Heart left ventricle (tissue), 16 donors: ENCODE measurements at regions not wholly inside any gene's neighbourhood (a gene's known extent, or its start where the extent isn't known, plus 50 kb on each side); places are given as distances from the start of the nearest gene placed in this dataset.

Experiments
- ATAC-seq, 4 donors: fragments of 200-7000 bp; cut with Tn5 transposase; one replicate each; pipeline ENCODE4 v1.9.1; 2020 to 2022; ENCODE audit warnings: moderate library complexity in 4 of 4, mild to moderate bottlenecking in 3 of 4, moderate number of reproducible peaks in 1 of 4
- DNase-seq, 5 donors: peaks; one replicate each; pipeline ENCODE4 v3.0.0-alpha.2; 2020
- H3K27ac ChIP-seq, 12 donors: fragments of 200-600 bp; sonication (generic) in 4 of 12; one replicate each; pipeline versions ENCODE4 v1.5.0 to v1.8.0; 2016 to 2022; ENCODE audit warnings: mild to moderate bottlenecking in 2 of 12
- H3K27me3 ChIP-seq, 9 donors: fragments of 200-600 bp; sonication (generic) in 2 of 9; one replicate each; pipeline versions ENCODE4 v1.5.1 to v1.8.0; 2016 to 2022; ENCODE audit warnings: mild to moderate bottlenecking in 3 of 9
- H3K36me3 ChIP-seq, 9 donors: fragments of 200-600 bp; sonication (generic) in 2 of 9; one replicate each; pipeline versions ENCODE4 v1.5.0 to v1.8.0; 2018 to 2022; ENCODE audit warnings: mild to moderate bottlenecking in 2 of 9
- H3K4me1 ChIP-seq, 12 donors: fragments of 200-600 bp; sonication (generic) in 4 of 12; one replicate each; pipeline versions ENCODE4 v1.5.0 to v1.8.0; 2016 to 2022; ENCODE audit warnings: mild to moderate bottlenecking in 3 of 12
- H3K4me3 ChIP-seq, 12 donors: fragments of 200-600 bp; sonication (generic) in 4 of 12; one replicate each; pipeline versions ENCODE4 v1.5.0 to v1.8.0; 2017 to 2022; ENCODE audit warnings: mild to moderate bottlenecking in 9 of 12, moderate library complexity in 4 of 12
- H3K9me3 ChIP-seq, 12 donors: fragments of 200-600 bp; sonication (generic) in 4 of 12; one replicate each; pipeline versions ENCODE4 v1.5.0 to v1.8.0; 2016 to 2022; ENCODE audit warnings: mild to moderate bottlenecking in 1 of 12
- POLR2A ChIP-seq, 2 donors: fragments of 450-650 bp; IDR thresholded peaks; one replicate each; pipeline ENCODE4 v1.6.1; 2017; ENCODE audit warnings: antibody characterized with exemption in 2 of 2, mild to moderate bottlenecking in 2 of 2, moderate library complexity in 2 of 2
- WGBS, 4 donors: extraction: QIAGEN DNeasy Blood & Tissue Kit in 2 of 4; methylation state at CpG; one replicate each; pipeline versions ENCODE4 v1.1.5 to v1.1.7; 2013 to 2018; 5-methylcytosine and 5-hydroxymethylcytosine counted together
- intact Hi-C, 10 donors: fragments of 100-400 bp; cut with DNase I; formaldehyde crosslinking; loops; one replicate each; pipeline versions ENCODE4 v1.11.1 to v1.14.2; 2022
- TF ChIP-seq, protein P1 (sequence below), 12 donors: fragments of 200-600 bp; sonication (generic) in 4 of 12; IDR thresholded peaks; one replicate each; pipeline versions ENCODE4 v1.5.0 to v1.8.0; 2018 to 2022; ENCODE audit warnings: antibody characterized with exemption in 12 of 12, mild to moderate bottlenecking in 5 of 12
- donor health status: ischemic (EF 13 %, LVEDD 7.1; RV severe dilation, severe dysfunction).
- donor health status: healthy with polysubstance abuse.
- donor health status: DM: no; HTN: yes; CAD: no.
- donor health status: DM: no; HTN: no; CAD: no.
- donor health status: ischemic (EF 25% LVEDD 6.9; RV normal size, moderate dysfunction).
- donor health status: ischemic (EF 25% LVEDD 5.7; RV mildly dilated, moderate dysfunction).
- donor health status: healthy.
- donor health status: DM: yes; HTN: yes; CAD: no.
- donor health status: ischemic (EF 35%, LVEDD 5.7; RV mildly dilated, moderate dysfunction).
- donor health status: nonischemic (EF 11% LVEDD 7.7; RV severe dilation, severe dysfunction).
- donor health status: DM: yes; HTN: yes; CAD: no.
- donor health status: PGD.
- donor health status: ischemic (EF 29% LVEDD 5.4; RV normal size, mild dysfunction).
- donor health status: nonischemic (EF 23%, LVEDD 6.1; RV moderate dilation, normal function).

DNA sequence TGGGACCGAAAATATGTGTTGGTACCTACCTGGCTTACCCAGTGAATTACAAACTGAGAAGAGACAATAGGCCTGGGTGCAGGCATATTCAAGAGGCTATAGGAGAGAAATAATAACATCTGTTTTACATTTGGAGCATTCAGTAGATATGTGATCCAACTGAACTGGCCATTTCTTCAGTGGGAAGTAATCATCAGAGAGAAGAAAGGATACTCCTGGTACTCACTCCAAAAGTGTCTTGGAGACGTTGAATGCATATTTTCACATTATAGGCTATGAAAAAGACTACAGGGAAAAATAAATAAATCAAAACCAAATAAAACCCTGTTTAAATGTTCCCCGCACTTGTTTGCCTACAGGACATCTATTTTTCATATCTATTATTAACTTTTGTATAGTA lies 1680.3 kb downstream of the REEP3 start:
- Histone ChIP-seq H3K4me1 (no peaks in the 10 kb centered on the region), H3K27ac (no peak overlapping the region), H3K36me3 (no peaks in the 10 kb centered on the region), H3K9me3 (no peaks in the 10 kb centered on the region), H3K4me3 (no peak overlapping the region), H3K27me3 (no peaks in the 10 kb centered on the region)
- TF ChIP-seq, protein P1, sequence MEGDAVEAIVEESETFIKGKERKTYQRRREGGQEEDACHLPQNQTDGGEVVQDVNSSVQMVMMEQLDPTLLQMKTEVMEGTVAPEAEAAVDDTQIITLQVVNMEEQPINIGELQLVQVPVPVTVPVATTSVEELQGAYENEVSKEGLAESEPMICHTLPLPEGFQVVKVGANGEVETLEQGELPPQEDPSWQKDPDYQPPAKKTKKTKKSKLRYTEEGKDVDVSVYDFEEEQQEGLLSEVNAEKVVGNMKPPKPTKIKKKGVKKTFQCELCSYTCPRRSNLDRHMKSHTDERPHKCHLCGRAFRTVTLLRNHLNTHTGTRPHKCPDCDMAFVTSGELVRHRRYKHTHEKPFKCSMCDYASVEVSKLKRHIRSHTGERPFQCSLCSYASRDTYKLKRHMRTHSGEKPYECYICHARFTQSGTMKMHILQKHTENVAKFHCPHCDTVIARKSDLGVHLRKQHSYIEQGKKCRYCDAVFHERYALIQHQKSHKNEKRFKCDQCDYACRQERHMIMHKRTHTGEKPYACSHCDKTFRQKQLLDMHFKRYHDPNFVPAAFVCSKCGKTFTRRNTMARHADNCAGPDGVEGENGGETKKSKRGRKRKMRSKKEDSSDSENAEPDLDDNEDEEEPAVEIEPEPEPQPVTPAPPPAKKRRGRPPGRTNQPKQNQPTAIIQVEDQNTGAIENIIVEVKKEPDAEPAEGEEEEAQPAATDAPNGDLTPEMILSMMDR (IDR thresholded peaks at IDR 0.05), result no peak
- no peak for TF ChIP-seq POLR2A (IDR thresholded peaks at IDR 0.05)
- ATAC-seq (no peak), DNase-seq (no peak)
- WGBS, 4 donors, result 84 to 90% (median 87%) methylated on average over 3 of the region's 3 CpGs
- intact Hi-C loops, result no loop called here

DNA sequence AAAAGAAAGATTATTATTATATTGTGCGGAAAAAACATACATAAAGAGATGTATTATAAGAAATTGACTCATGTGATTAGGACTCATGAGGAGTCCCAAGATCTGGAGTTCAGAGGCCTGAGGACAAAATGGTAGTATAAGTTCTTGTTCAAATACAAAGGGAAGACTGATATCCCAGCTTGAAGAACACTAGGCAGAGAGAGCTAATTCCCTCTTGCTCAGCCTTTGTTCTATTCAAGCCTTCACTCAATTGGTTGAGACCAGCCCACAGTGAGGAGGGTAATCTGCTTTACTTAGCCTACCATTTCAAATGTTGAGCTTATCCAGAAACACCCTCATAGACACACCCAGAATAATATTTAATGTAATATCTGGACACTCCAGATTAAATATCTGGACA lies 1683.8 kb downstream of the REEP3 start:
- Histone ChIP-seq H3K36me3 (no peaks in the 10 kb centered on the region), H3K4me3 (no peak overlapping the region), H3K27ac (no peak overlapping the region), H3K27me3 (no peaks in the 10 kb centered on the region), H3K9me3 (no peaks in the 10 kb centered on the region), H3K4me1 (no peaks in the 10 kb centered on the region)
- intact Hi-C loops, result no loop called here
- 91 to 98% (median 96%) methylated on average over 1 of the region's 1 CpG for WGBS, 4 donors
- no peak for TF ChIP-seq POLR2A (IDR thresholded peaks at IDR 0.05)
- TF ChIP-seq, protein P1 (IDR thresholded peaks at IDR 0.05), result no peak
- DNase-seq (no peak), ATAC-seq (no peak)

DNA sequence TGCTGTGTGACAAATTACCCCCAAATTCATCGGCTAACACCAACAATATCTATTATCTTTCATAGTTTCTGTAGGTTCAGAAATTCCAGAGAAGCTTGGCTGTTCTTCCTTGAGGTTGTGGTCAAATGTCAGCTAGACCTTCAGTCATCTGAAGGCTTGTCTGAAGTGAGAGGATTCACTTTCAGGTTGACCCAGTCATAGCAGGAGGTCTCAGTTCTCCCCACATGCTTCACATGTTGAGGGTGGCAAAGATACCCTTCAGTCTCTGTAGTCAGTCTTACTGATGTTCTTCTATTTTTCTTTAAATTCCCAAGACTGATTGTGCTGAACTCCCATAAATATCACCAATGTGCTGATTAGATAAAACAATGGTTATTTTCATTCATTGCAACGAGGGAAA lies 1692.0 kb downstream of the REEP3 start:
- no peaks in the 10 kb centered on the region for H3K9me3 ChIP-seq
- H3K36me3 ChIP-seq, result no peaks in the 10 kb centered on the region
- H3K4me1 ChIP-seq, result no peaks in the 10 kb centered on the region
- TF ChIP-seq, protein P1 (IDR thresholded peaks at IDR 0.05), result no peak
- TF ChIP-seq POLR2A (IDR thresholded peaks at IDR 0.05), result no peak
- 60 to 78% (median 71%) methylated on average over 2 of the region's 2 CpGs for WGBS, 4 donors
- DNase-seq (no peak), ATAC-seq (no peak)
- no peak overlapping the region for H3K4me3 ChIP-seq
- intact Hi-C loops, result no loop called here
- no peak overlapping the region for H3K27ac ChIP-seq
- no peaks in the 10 kb centered on the region for H3K27me3 ChIP-seq

DNA sequence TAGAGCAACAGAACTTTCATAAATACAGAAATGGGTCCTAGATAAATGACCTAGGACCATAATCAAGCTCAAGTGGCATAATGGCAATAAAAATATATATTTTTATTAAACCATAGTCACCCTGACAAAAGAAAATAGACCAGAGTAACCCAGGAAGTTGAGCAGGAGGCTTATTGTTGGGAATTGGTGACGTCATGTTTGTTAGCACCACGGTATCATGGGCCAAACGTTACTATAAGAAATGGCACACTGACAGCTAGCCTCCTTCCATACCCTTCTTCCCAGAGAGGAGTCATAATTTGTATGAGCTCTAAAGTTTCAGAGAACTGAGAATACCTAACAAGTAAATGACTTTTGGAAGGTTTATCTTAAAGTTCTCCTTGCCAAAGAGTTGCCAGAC lies 1698.2 kb downstream of the REEP3 start:
- H3K9me3 ChIP-seq, result no peaks in the 10 kb centered on the region
- no peak overlapping the region for H3K4me3 ChIP-seq
- DNase-seq, result no peak
- H3K27me3 ChIP-seq, result no peaks in the 10 kb centered on the region
- ATAC-seq, result no peak
- WGBS, 4 donors, result 69 to 87% (median 83%) methylated on average over 3 of the region's 3 CpGs
- no peak for TF ChIP-seq POLR2A (IDR thresholded peaks at IDR 0.05)
- TF ChIP-seq, protein P1 (IDR thresholded peaks at IDR 0.05), result no peak
- intact Hi-C loops, result no loop called here
- no peaks in the 10 kb centered on the region for H3K4me1 ChIP-seq
- no peak overlapping the region for H3K27ac ChIP-seq
- H3K36me3 ChIP-seq, result no peaks in the 10 kb centered on the region
